ENCODE measurements at regions not wholly inside any gene's neighbourhood (a gene's known extent, or its start where the extent isn't known, plus 50 kb on each side); places are given as distances from the start of the nearest gene placed in this dataset.

- H3K4me1 ChIP-seq (ENCODE audit: control insufficient read depth in 1 of 2, low read depth in 2 of 2), result no peaks in the 10 kb centered on the region
- TF ChIP-seq CTCF (IDR thresholded peaks at IDR 0.05), result no peak
- DNase-seq (ENCODE audit: low spot score) (no peak), ATAC-seq (ENCODE audit: insufficient number of reproducible peaks, low FRiP score, low read depth) (no peak)
- H3K9me3 ChIP-seq, result no peaks in the 10 kb centered on the region
- no peaks in the 10 kb centered on the region for H3K27me3 ChIP-seq (replicated peaks; ENCODE audit: insufficient read depth)
- H3K27ac ChIP-seq, result no peak overlapping the region
- no peaks in the 10 kb centered on the region for H3K36me3 ChIP-seq
- no peak overlapping the region for H3K4me3 ChIP-seq
Observed at GRCh38 chr2:75309596-75310463, 110.5 kb upstream of the TACR1 start.

GRCh38 chr2:75303227-75303626, 103.9 kb upstream of the TACR1 start:
- H3K4me1 ChIP-seq (ENCODE audit: control insufficient read depth in 1 of 2, low read depth in 2 of 2), result no peaks in the 10 kb centered on the region
- no peak for ATAC-seq (ENCODE audit: insufficient number of reproducible peaks, low FRiP score, low read depth)
- H3K36me3 ChIP-seq, result no peaks in the 10 kb centered on the region
- no peak overlapping the region for H3K27ac ChIP-seq
- no peak for TF ChIP-seq CTCF (IDR thresholded peaks at IDR 0.05)
- DNase-seq (ENCODE audit: low spot score), result no peak
- no peaks in the 10 kb centered on the region for H3K9me3 ChIP-seq
- no peaks in the 10 kb centered on the region for H3K27me3 ChIP-seq (replicated peaks; ENCODE audit: insufficient read depth)
- no peak overlapping the region for H3K4me3 ChIP-seq

- Histone ChIP-seq H3K4me3 (no peak overlapping the region), H3K9me3 (no peaks in the 10 kb centered on the region), H3K4me1 (ENCODE audit: control insufficient read depth in 1 of 2, low read depth in 2 of 2) (no peaks in the 10 kb centered on the region), H3K27me3 (replicated peaks; ENCODE audit: insufficient read depth) (no peaks in the 10 kb centered on the region), H3K36me3 (no peaks in the 10 kb centered on the region), H3K27ac (no peak overlapping the region)
- no peak for TF ChIP-seq CTCF (IDR thresholded peaks at IDR 0.05)
- ATAC-seq (ENCODE audit: insufficient number of reproducible peaks, low FRiP score, low read depth) (no peak), DNase-seq (ENCODE audit: low spot score) (no peak)
Observed at GRCh38 chr2:75294362-75294761, 95.0 kb upstream of the TACR1 start.

GRCh38 chr2:75292826-75293225, 93.5 kb upstream of the TACR1 start:
- no peak for TF ChIP-seq CTCF (IDR thresholded peaks at IDR 0.05)
- Histone ChIP-seq H3K27me3 (replicated peaks; ENCODE audit: insufficient read depth) (no peaks in the 10 kb centered on the region), H3K4me3 (no peak overlapping the region), H3K9me3 (no peaks in the 10 kb centered on the region), H3K36me3 (no peaks in the 10 kb centered on the region), H3K27ac (no peak overlapping the region), H3K4me1 (ENCODE audit: control insufficient read depth in 1 of 2, low read depth in 2 of 2) (no peaks in the 10 kb centered on the region)
- ATAC-seq (ENCODE audit: insufficient number of reproducible peaks, low FRiP score, low read depth) (no peak), DNase-seq (ENCODE audit: low spot score) (no peak)

GRCh38 chr2:75290600-75291150, 91.4 kb upstream of the TACR1 start:
- Histone ChIP-seq H3K27me3 (replicated peaks; ENCODE audit: insufficient read depth) (no peaks in the 10 kb centered on the region), H3K36me3 (no peaks in the 10 kb centered on the region), H3K4me1 (ENCODE audit: control insufficient read depth in 1 of 2, low read depth in 2 of 2) (no peaks in the 10 kb centered on the region), H3K4me3 (no peak overlapping the region), H3K9me3 (no peaks in the 10 kb centered on the region), H3K27ac (no peak overlapping the region)
- DNase-seq (ENCODE audit: low spot score), result no peak
- TF ChIP-seq CTCF (IDR thresholded peaks at IDR 0.05), result no peak
- ATAC-seq (ENCODE audit: insufficient number of reproducible peaks, low FRiP score, low read depth), result no peak

Measured in thoracic aorta (tissue), 2 donors.